ENCODE measurements at regions not wholly inside any gene's neighbourhood (a gene's known extent, or its start where the extent isn't known, plus 50 kb on each side); places are given as distances from the start of the nearest gene placed in this dataset.

DNA sequence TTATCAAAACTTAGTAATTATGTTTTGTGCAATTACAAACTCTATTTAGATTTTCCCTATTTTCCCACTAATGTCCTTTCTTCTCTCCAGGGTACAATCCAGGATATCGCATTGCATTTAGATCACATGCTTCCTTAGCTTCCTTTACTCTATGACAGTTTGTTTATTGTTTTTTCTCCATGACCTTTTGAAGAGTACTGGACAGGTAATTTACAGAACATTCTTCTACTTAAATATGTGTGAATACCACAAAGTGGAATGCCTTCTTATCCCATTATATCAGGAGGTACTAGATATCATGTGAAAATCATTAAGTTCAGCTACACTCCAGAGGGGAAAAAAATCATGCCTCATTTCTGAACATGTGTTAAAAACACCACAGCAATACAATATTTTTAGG is 776.6 kb upstream of the CDH9 start:
- TF ChIP-seq ZC3H10 (CRISPR knock-in tag; IDR thresholded peaks at IDR 0.05): no peak
- no peak for TF ChIP-seq ZFP30 (CRISPR knock-in tag; IDR thresholded peaks at IDR 0.05)

DNA sequence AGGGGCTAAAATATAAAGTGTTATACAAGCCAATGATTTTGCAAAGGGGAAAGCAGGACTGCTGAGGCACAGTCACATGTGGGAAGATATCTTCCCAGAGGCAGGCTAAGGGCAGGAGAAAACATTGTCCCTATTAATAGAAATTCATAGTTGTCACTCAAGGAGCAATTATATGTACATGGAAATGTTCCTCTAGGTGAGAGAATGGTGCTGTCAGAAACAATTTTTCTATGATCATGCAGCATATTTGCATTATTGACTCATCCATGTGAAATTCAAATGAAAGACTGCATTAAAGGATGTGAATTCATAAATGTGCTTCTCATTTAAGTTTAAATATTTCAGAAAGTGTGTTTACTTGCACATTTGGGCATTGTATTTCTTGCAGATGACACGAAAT is 775.9 kb upstream of the CDH9 start:
- TF ChIP-seq OSR1 (CRISPR knock-in tag; IDR thresholded peaks at IDR 0.05) (no peak), CSRNP3 (CRISPR knock-in tag; IDR thresholded peaks at IDR 0.05) (no peak), PATZ1 (CRISPR knock-in tag; IDR thresholded peaks at IDR 0.05; ENCODE audit: borderline replicate concordance) (no peak), RARB (CRISPR knock-in tag; IDR thresholded peaks at IDR 0.05) (no peak), ISL1 (CRISPR knock-in tag; IDR thresholded peaks at IDR 0.05) (no peak), BACH2 (CRISPR knock-in tag; IDR thresholded peaks at IDR 0.05; ENCODE audit: borderline replicate concordance) (no peak), ESRRG (CRISPR knock-in tag; IDR thresholded peaks at IDR 0.05) (no peak), ARNTL (CRISPR knock-in tag; IDR thresholded peaks at IDR 0.05; ENCODE audit: borderline replicate concordance, low read depth) (no peak), ZNF8 (CRISPR knock-in tag; IDR thresholded peaks at IDR 0.05) (no peak), TOX (CRISPR knock-in tag; IDR thresholded peaks at IDR 0.05; ENCODE audit: borderline replicate concordance) (no peak), GLIS3 (CRISPR knock-in tag; IDR thresholded peaks at IDR 0.05) (no peak), ZNF70 (CRISPR knock-in tag; IDR thresholded peaks at IDR 0.05) (no peak)
- no peak for ATAC-seq

More for the DNA sequence above, 776.6 kb upstream of the CDH9 start:
- no peak for ATAC-seq

- no peak for ATAC-seq
Measured at GRCh38 chr5:27810458-27810857, 772.1 kb upstream of the CDH9 start.

DNA sequence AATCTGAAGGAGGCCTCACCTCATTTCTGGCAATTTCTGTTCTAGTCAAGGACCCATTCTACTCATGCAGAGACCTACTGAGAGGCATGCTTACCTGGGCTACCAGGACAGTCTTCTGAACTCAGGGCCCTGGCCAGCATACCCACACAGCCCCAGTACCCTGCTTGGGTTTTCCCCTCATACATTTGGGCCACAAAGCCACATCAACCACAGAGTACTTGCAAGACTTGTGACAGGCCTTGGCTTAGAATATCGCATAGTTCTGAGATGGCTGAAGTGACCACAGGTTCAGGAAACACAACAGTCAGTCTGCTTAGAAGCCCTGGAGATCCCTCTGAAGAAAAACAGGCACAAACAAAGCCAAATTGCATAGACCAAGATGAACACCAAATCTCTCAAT is 758.8 kb upstream of the CDH9 start:
- TF ChIP-seq ISL1 (CRISPR knock-in tag; IDR thresholded peaks at IDR 0.05): no peak
- ATAC-seq: no peak

More at GRCh38 chr5:27810458-27810857, 772.1 kb upstream of the CDH9 start:
- TF ChIP-seq ZNF8 (CRISPR knock-in tag; IDR thresholded peaks at IDR 0.05): no peak
- no peak for TF ChIP-seq RARB (CRISPR knock-in tag; IDR thresholded peaks at IDR 0.05)
- TF ChIP-seq ZFP30 (CRISPR knock-in tag; IDR thresholded peaks at IDR 0.05): no peak
- TF ChIP-seq ZFP3 (CRISPR knock-in tag; IDR thresholded peaks at IDR 0.05): no peak
- TF ChIP-seq PATZ1 (CRISPR knock-in tag; IDR thresholded peaks at IDR 0.05; ENCODE audit: borderline replicate concordance): no peak
- no peak for TF ChIP-seq PPARA (CRISPR knock-in tag; IDR thresholded peaks at IDR 0.05; ENCODE audit: borderline replicate concordance)
- TF ChIP-seq ZNF70 (CRISPR knock-in tag; IDR thresholded peaks at IDR 0.05): no peak
- TF ChIP-seq TOX (CRISPR knock-in tag; IDR thresholded peaks at IDR 0.05; ENCODE audit: borderline replicate concordance): no peak
- no peak for TF ChIP-seq CSRNP3 (CRISPR knock-in tag; IDR thresholded peaks at IDR 0.05)
- TF ChIP-seq ZC3H10 (CRISPR knock-in tag; IDR thresholded peaks at IDR 0.05): no peak
- TF ChIP-seq ISL1 (CRISPR knock-in tag; IDR thresholded peaks at IDR 0.05): no peak
- no peak for TF ChIP-seq CSDC2 (CRISPR knock-in tag; IDR thresholded peaks at IDR 0.05)
- TF ChIP-seq OSR1 (CRISPR knock-in tag; IDR thresholded peaks at IDR 0.05): no peak
- no peak for TF ChIP-seq TCF4 (CRISPR knock-in tag; IDR thresholded peaks at IDR 0.05; ENCODE audit: borderline replicate concordance)
- no peak for TF ChIP-seq SNAI2 (CRISPR knock-in tag; IDR thresholded peaks at IDR 0.05)

DNA sequence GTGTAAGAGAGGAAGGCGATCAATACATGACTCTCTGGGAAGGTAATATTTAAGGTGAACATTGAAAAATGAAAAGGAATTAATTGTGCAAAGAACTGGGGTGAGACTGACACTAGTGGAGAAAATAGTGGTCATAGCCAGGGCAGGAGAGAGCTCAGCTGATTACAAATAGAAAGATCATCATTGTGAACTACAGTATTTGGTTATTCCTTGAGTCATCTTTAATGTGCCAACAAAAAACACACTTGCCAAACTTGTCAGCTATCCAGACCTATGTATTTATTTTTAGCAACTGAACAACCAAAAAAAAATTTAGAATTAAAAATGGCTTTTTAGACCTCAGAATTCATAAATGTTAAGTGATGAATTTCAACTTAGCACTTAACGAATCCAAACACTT is 749.8 kb upstream of the CDH9 start:
- TF ChIP-seq TCF4 (CRISPR knock-in tag; IDR thresholded peaks at IDR 0.05; ENCODE audit: borderline replicate concordance) (no peak), PATZ1 (CRISPR knock-in tag; IDR thresholded peaks at IDR 0.05; ENCODE audit: borderline replicate concordance) (no peak), RARB (CRISPR knock-in tag; IDR thresholded peaks at IDR 0.05) (no peak), GLIS3 (CRISPR knock-in tag; IDR thresholded peaks at IDR 0.05) (no peak), ISL1 (CRISPR knock-in tag; IDR thresholded peaks at IDR 0.05) (no peak), ZC3H10 (CRISPR knock-in tag; IDR thresholded peaks at IDR 0.05) (no peak), CSRNP3 (CRISPR knock-in tag; IDR thresholded peaks at IDR 0.05) (no peak), SNAI2 (CRISPR knock-in tag; IDR thresholded peaks at IDR 0.05) (no peak), PPARA (CRISPR knock-in tag; IDR thresholded peaks at IDR 0.05; ENCODE audit: borderline replicate concordance) (no peak), CREB5 (CRISPR knock-in tag; IDR thresholded peaks at IDR 0.05; ENCODE audit: low read depth) (no peak), BACH2 (CRISPR knock-in tag; IDR thresholded peaks at IDR 0.05; ENCODE audit: borderline replicate concordance) (no peak), TOX (CRISPR knock-in tag; IDR thresholded peaks at IDR 0.05; ENCODE audit: borderline replicate concordance) (no peak), OSR1 (CRISPR knock-in tag; IDR thresholded peaks at IDR 0.05) (no peak)
- no peak for ATAC-seq

Data from SK-N-SH treated with all-trans-retinoic acid at 6 μM for 48 hours (cell line).